HG03342 (cell line): ENCODE measurements at regions not wholly inside any gene's neighbourhood (a gene's known extent, or its start where the extent isn't known, plus 50 kb on each side); places are given as distances from the start of the nearest gene placed in this dataset.

ENCODE experiments used
- ATAC-seq: cut with Tn5 transposase; IDR thresholded peaks from one replicate; pipeline ENCODE4 v1.9.1; 2021; ENCODE audit warnings: mild to moderate bottlenecking, moderate library complexity; ENCODE audit not compliant: unreplicated experiment

DNA sequence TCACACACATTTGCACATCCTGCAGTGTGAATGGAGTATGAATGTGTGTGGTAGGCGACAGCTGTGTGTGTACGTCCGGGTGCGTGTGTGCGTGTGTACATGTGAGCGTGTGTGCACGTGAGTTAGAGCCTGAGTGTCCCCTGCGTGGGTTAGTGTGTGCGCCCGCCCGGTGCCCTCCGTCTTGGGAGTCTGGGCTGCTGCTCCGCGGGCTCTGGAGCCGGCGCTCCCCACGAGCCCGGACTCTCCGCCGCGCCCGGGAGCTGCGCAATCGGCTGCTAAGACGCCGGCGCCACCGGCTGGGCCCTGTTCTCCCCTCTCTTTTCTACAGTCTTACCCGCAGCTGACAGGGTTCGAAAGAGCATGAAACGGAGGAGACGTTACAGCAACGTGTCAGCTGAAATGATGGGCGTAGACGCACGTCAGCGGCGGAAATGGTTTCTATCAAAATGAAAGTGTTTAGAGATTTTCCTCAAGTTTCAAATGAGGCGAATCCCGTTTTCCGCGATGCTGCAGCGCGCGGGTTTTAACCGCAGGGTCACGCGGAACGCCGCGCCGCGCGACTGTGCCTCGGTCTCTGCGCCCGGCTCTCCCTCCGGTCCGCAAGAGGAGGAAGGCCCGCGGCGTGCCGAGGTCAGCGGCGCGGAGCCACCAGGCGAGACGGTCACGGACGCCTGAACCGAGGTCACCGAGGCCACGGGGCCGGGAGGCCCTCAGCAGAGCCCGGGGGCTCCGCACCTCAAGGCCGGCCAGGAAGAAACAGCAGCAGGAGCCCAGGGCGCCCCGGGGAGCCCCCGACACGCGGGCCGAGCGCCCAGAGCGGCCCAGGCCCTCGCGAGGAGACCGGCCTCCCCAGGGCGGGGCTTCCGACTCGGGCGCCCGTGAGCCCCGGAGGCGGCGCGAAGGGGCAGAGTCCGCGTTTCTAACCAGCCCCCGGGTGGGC, 95.3 kb upstream of the BHLHE23 start:
- ATAC-seq: peak; percentile 49

- ATAC-seq: no peak
Measured at GRCh38 chr20:63100926-63101699, 94.3 kb upstream of the BHLHE23 start.

DNA sequence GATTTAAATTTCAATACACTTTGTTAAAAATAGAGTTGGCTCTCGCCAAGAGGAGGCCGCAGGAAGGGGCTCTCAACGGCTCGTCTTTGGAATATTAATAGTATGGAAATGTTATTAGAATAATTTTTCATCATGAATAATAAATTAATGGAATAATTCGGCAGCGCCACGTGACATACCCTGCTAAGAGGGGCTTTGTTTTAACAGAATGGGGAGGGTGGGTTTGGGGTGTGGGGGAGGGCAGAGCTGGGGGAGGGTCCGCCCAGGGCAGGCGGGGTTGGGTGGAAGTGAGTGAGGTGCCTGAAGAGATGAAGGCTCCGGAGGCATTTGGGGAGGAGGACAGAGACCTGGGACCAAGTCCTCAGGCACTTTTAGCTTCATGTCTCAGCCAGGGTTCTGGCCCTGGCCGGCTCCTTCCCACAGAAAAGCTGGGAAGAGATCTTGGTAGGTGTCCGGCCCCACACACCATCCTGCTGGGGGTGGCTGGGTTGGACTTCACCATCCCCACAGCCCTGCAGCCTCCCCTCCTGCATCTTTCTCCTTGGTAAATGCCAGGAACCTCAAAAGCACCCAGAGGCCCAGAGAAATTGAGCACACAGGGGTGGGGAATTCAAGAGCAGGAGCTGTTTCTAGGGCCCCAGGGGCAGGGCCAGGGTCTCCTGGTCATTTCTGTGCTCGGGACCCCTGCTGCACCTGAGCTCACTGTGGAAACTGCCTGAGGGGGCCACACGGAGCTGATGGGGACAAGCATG, 93.6 kb upstream of the BHLHE23 start:
- no peak for ATAC-seq

- no peak for ATAC-seq
Measured at GRCh38 chr20:63099456-63100173, 92.9 kb upstream of the BHLHE23 start.

DNA sequence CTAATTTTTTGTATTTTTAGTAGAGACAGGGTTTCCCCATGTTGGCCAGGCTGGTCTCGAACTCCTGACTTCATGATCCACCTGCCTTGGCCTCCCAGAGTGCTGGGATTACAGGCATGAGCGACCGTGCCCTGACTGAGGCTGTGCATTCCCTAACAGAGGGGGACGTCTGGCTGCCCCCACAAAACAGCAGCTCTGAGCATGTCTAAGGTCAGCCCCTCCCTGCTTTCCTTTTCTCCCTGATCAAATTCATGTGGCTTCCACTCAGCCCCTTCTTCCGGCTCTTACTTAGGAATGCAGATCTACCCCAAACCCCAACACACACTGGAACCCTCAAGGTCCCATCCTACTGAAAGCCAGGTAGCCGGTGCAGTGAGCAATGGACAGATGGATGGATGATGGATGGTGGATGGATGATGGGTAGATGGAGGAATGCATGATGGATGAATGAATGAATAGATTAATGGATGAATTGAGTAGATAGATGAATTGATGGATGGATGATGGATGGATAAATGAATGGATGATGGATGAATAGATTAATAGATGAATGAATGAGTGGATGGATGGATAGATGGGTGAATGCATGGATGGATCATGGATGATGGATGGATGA, 91.5 kb upstream of the BHLHE23 start:
- ATAC-seq: no peak

GRCh38 chr20:63097336-63097831, 90.6 kb upstream of the BHLHE23 start:
- ATAC-seq: no peak

DNA sequence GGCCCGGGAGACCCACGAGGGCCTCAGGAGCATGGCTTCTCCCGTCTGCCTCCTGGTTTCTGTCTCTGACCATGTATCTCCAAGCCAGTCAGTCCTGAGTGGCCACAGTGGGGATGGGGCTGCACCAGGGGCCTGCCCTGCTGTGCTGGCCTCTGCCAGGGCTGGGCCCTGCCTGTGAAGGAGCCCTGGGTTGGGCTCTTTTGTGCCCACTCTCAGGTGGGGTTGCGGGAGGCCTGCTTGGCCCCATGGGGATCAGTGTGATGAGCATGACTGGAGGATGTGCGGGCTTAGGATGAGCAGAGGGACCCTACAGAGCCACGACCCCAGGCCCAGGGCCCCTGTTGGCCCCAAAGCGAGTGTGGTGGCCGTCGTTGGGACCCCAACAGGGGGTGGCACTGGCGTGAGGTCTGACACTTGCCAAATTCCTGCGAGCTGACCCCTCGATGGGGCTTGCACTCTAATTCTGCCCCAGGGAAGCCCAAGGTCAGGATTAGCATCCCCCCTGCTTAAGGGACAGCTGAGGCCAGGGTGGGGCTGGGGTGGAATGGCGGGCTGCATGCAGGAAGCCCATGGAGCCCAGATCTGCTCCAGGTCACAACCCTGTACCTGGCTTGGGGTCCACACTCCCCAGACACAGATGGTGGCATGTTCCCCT, 90.0 kb upstream of the BHLHE23 start:
- no peak for ATAC-seq

- ATAC-seq: no peak
Measured at GRCh38 chr20:63095718-63096654, 89.2 kb upstream of the BHLHE23 start.

- no peak for ATAC-seq
Measured at GRCh38 chr20:63094767-63095499, 88.2 kb upstream of the BHLHE23 start.

- ATAC-seq: no peak
Measured at GRCh38 chr20:63093966-63094766, 87.4 kb upstream of the BHLHE23 start.

GRCh38 chr20:63092660-63093215, 86.0 kb upstream of the BHLHE23 start:
- no peak for ATAC-seq

- ATAC-seq: no peak
Measured at GRCh38 chr20:63091901-63092659, 85.3 kb upstream of the BHLHE23 start.

DNA sequence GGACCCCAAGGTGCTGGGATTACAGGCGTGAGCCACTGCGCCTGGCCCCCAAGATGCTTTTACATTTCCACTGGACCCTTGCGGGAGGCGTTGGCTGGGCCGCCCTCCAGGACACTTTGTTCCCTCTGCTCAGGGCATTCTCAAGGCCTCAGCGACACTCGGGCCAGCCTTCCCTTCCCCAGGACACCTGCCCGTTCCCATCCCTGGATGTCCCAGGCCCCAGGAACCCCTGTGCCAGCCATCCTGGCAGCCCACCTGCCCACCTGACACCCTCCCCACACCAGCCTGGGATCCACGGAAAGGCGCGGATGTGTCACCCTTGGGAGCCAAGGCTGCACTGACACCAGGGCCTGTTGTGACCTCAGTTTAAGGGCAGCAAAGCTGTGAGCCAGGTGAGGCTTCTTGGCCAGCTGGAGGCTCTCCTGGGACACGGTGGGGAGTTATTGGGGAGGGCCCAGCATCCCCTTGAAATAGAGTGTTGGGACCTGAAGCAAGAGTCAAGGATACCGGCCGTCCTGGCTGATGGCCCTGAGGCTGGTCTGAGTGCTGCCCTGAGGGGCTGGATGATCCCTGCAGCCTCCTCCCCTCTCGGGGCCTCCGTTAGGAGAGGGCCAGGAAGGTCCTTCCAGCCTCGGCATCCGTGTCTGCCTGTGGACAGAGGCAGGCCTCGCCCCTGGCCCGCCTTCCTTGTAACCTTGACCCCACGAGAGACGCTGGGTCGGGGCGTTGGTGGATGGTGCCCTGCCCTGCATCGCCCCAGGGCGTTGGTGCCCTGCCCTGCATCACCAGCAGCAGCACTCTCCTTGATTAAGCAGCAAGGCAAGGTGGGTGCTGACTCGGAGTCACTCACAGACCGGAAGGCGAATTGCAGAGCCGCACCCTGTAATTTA, 84.2 kb upstream of the BHLHE23 start:
- ATAC-seq: no peak

GRCh38 chr20:63090052-63090451, 83.3 kb upstream of the BHLHE23 start:
- no peak for ATAC-seq
